HG02588 (cell line): ENCODE measurements at regions not wholly inside any gene's neighbourhood (a gene's known extent, or its start where the extent isn't known, plus 50 kb on each side); places are given as distances from the start of the nearest gene placed in this dataset.

Experiments used
- ATAC-seq: cut with Tn5 transposase; IDR thresholded peaks from one replicate; pipeline ENCODE4 v1.9.1; 2021; ENCODE audit warnings: mild to moderate bottlenecking, moderate library complexity; ENCODE audit not compliant: unreplicated experiment

DNA sequence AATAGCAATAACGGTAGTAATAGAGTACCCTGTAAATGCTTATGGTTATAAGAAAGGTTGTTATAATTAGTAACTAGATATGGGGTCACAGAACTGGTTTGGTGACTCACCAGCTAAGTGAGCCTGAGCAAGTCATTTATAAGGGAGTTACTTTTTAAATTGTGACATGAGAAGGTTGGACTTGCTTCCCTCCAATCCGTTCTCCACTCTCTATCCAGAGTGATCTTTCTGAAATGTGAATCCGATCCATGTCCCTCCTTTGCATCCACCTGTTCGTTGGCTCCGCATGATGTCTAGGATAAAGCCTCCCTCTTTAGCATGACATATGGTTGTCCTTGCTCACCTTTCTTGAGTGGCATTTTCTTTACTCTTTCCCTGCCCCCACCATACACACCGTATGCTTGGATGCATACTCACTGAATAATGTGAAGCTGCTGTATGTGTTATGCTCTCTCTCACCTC is 83.1 kb downstream of the CDC42EP3 start:
- ATAC-seq: no peak

DNA sequence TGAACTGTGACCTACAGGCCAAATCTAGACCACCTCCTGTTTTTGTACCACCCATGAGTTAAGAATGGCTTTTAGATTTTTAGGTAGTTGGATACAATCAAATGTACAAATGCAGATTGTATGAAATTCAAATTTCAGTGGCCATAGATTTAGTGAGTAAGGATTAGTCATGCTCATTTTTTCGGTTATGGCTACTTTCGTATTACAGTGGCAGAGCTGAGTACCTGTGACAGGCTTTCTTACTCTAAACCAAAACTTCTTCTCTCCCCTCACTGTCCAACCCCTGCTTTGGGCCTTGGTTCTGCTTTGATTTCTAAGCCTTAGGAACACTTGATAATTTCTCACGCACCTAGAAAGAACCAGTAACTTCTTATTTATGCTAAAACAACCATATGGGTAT is 82.1 kb downstream of the CDC42EP3 start:
- peak; percentile 46 for ATAC-seq

DNA sequence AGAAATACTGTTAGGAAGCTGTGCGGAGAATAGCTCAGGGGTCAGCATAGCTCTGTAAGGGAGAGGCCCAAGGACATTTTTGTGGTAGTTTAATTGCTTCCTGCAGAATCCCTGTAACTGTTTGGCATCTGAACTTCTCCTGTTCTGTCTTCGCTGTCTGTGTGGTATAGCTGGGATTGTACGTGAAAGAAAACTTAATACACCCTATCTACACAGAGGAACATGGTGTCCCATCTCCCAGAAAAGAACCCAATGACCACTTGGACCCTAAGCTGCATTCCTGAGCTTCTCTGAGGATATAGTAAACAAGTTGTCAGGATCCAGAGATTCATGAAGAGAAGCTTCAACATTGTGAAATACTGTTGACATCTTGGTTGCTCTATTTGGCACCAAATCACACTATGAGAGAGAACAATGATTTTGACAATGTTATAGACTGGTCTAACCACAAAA is 81.3 kb downstream of the CDC42EP3 start:
- ATAC-seq: no peak
